ENCODE measurements at regions not wholly inside any gene's neighbourhood (a gene's known extent, or its start where the extent isn't known, plus 50 kb on each side); places are given as distances from the start of the nearest gene placed in this dataset.

DNA sequence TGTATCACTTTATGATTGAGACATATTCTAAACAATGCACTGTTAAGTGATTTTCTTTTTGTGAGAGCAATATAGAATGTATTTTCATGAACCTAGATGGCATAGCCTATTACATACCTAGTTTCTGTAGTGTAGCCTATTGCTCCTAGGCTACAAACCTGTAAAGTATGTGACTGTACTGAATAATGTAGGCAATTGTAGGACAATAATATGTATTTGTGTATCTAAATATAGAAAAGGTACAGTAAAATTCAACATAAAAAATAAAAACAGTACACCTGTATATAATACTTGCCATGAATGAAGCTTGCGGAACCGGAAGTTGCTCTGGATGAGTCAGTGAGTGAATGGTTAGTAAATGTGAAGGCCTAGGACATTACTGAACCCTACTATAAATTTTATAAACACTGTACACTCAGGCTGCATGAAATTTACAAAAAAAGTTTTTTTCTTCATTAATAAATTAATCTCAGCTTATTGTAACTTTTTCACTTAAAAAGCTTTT, 106.7 kb downstream of the VSIG4 start:
- TF ChIP-seq, protein P1, sequence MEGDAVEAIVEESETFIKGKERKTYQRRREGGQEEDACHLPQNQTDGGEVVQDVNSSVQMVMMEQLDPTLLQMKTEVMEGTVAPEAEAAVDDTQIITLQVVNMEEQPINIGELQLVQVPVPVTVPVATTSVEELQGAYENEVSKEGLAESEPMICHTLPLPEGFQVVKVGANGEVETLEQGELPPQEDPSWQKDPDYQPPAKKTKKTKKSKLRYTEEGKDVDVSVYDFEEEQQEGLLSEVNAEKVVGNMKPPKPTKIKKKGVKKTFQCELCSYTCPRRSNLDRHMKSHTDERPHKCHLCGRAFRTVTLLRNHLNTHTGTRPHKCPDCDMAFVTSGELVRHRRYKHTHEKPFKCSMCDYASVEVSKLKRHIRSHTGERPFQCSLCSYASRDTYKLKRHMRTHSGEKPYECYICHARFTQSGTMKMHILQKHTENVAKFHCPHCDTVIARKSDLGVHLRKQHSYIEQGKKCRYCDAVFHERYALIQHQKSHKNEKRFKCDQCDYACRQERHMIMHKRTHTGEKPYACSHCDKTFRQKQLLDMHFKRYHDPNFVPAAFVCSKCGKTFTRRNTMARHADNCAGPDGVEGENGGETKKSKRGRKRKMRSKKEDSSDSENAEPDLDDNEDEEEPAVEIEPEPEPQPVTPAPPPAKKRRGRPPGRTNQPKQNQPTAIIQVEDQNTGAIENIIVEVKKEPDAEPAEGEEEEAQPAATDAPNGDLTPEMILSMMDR (conservative IDR thresholded peaks at IDR 0.05; ENCODE audit: low read depth, low read length), result no peak
- TF ChIP-seq EZH2 (IDR thresholded peaks at IDR 0.05; ENCODE audit: borderline replicate concordance, low read depth, low read length, poor library complexity, severe bottlenecking), result no peak
